K562 (cell line): ENCODE measurements at regions not wholly inside any gene's neighbourhood (a gene's known extent, or its start where the extent isn't known, plus 50 kb on each side); places are given as distances from the start of the nearest gene placed in this dataset.

Experiments
- FOXM1 ChIP-seq, 2 experiments: fragments of 450-650 bp in 1 of 2; sonication (generic) in 1 of 2; formaldehyde crosslinking in 1 of 2; IDR thresholded peaks; 2 replicates each; pipeline versions ENCODE4 v1.6.1 to v1.9.0; 2017 to 2022; ENCODE audit warnings: low read depth in 2 of 2, mild to moderate bottlenecking in 2 of 2, missing genetic modification reagents in 1 of 2, moderate library complexity in 1 of 2
- HMG20A ChIP-seq: fragments of 450-650 bp; formaldehyde crosslinking; conservative IDR thresholded peaks from 2 replicates; pipeline ENCODE4 v1.4.0; 2020; ENCODE audit warnings: mild to moderate bottlenecking, mixed read lengths
- L3MBTL2 ChIP-seq: fragments of 450-650 bp; IDR thresholded peaks from 2 replicates; pipeline ENCODE4 v1.6.1; 2016; ENCODE audit warnings: mild to moderate bottlenecking, moderate library complexity
- NR2C1 ChIP-seq, 2 experiments: fragments of 450-650 bp; IDR thresholded peaks; 2 replicates each; pipeline ENCODE4 v1.6.1; 2017; ENCODE audit warnings: mild to moderate bottlenecking in 2 of 2, antibody characterized with exemption in 1 of 2, inconsistent platforms in 1 of 2, missing compliant biosample characterization in 1 of 2, missing genetic modification characterization in 1 of 2
- SAFB ChIP-seq: fragments of 200-400 bp; formaldehyde crosslinking; IDR thresholded peaks from 2 replicates; pipeline ENCODE4 v1.6.1; 2017; ENCODE audit warnings: low read depth, low read length, borderline replicate concordance
- YBX1 ChIP-seq: fragments of 450-650 bp; IDR thresholded peaks from 2 replicates; pipeline ENCODE4 v1.7.1; 2016; ENCODE audit warnings: mild to moderate bottlenecking
- ZFX ChIP-seq: sonication (generic); formaldehyde crosslinking; IDR thresholded peaks from 2 replicates; pipeline ENCODE4 v1.8.0; 2022; ENCODE audit warnings: mild to moderate bottlenecking, missing genetic modification reagents, moderate library complexity
- ZZZ3 ChIP-seq: fragments of 450-650 bp; IDR thresholded peaks from 2 replicates; pipeline ENCODE4 v1.6.1; 2016; ENCODE audit warnings: antibody characterized with exemption, mild to moderate bottlenecking, moderate library complexity

DNA sequence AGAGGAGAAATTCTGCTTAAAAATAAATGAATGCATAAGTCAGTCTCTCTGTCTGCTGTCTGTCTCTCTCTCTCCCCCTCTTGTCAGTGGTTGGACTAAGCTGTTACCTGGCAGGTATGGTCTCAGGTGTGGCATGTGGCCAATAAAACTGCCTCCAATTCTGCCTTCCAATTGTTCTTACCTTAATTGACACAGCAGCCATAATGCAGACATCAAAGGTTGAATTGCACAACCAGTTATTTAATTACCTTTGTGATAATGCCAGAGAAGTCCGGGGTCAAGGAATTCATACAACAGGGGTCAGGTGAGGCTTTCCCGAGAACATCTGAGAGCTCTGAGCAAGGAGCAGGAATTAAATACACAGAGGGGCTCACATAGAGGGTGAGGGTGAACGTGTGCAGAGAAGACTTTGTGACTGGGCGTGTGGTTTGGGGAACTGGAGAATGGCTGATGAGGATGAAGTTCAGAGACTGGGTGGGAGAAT lies 78.8 kb upstream of the CDYL2 start:
- no peak for TF ChIP-seq ZZZ3
- no peak for TF ChIP-seq SAFB
- no peak for TF ChIP-seq NR2C1 (IDR thresholded peaks at IDR 0.05)
- TF ChIP-seq NR2C1 (tag; IDR thresholded peaks at IDR 0.05), result no peak
- TF ChIP-seq YBX1, result no peak
- no peak for TF ChIP-seq ZFX (CRISPR knock-in tag)
- no peak for TF ChIP-seq L3MBTL2
- TF ChIP-seq FOXM1 (IDR thresholded peaks at IDR 0.05; ENCODE audit: low read depth), result no peak
- no peak for TF ChIP-seq FOXM1 (CRISPR knock-in tag; IDR thresholded peaks at IDR 0.05; ENCODE audit: low read depth)
- no peak for TF ChIP-seq HMG20A (CRISPR knock-in tag)
